HG02642 (cell line): ENCODE measurements at regions not wholly inside any gene's neighbourhood (a gene's known extent, or its start where the extent isn't known, plus 50 kb on each side); places are given as distances from the start of the nearest gene placed in this dataset.

ENCODE experiments used
- ATAC-seq: cut with Tn5 transposase; IDR thresholded peaks from one replicate; pipeline ENCODE4 v1.9.1; 2021; ENCODE audit warnings: mild to moderate bottlenecking; ENCODE audit not compliant: unreplicated experiment, poor library complexity

DNA sequence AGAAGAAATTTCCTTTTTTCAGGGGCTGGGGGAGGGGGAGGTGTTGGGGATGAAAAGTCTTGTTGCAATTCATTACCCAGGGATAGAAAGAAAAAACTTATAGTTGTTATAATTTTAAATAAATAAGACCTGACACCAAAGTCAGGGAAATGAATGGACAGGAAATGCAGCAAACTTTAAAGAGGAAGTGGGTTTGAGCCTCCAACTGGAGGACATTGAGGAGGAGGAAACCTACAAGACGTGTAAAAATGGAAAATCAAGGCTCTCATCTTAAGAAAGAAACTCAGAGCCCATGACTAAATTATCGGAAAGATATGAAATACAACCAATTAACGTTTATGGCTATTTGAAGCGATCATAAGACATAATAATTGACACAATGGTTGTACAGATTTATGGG lies 54.4 kb downstream of the NIBAN1 start:
- ATAC-seq: no peak

DNA sequence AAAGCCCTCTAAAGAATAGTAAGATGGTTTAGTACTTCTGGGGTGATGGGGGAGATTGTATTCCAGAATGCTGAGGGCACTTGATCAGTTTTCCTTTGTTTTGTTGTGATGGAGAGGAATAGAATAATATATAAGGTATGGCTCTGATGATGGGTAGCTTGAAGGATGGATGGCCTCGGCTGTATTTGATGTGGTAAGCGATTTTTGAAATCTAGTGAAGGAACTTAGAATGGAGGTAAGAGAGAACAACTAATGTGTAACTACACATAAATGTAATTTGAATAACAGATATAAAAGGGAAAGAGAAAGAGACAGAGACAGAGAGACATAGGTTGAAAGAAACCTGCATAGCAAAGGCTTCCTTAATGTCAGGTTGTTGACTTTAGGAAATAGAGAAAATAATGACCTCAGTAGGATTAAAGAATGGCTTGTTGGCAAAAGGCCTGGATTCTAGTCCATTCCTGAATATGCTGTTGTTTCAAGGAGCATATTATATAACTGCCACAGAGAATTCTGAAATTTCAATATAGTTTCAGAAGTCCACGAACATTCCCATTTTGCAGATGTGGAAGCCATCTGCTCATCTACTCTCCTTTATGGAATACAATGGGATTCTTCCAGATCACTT lies 58.7 kb downstream of the NIBAN1 start:
- no peak for ATAC-seq

DNA sequence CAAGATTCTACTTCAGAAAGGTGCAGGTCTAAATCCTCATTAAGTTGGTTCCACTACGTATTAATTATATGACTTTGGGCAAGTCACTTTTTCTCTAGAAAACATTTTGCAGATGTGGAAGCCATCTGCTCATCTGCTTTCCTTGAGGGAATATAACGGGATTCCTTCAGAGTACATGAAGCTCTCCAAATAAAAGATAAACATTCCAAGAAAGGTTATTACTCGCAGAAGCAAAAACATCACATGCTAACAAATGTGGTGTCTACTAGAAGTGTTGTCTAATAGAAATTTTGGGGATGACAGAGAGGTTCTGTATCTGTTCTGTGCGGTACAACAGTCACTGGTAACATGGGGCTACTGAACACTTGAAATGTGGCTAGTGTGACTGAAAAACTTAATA lies 60.2 kb downstream of the NIBAN1 start:
- no peak for ATAC-seq

DNA sequence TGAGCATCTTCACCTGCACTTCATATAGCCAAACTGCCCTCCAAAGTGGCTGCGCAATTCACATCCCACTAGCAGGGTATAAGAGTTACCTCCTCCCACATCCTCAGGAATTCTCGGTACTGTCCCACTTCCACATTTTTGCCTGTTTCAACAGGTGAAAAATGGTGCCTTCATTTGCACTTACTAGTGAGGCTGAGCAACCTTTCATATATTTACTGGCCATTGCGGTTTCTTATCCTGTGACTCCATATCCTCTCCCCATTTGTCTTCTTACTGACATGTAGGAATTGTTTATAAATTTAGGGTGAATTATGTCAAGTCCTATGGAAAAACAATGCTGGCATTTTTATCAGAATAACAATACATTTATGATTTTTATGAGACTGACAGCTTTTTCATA lies 61.9 kb downstream of the NIBAN1 start:
- no peak for ATAC-seq

DNA sequence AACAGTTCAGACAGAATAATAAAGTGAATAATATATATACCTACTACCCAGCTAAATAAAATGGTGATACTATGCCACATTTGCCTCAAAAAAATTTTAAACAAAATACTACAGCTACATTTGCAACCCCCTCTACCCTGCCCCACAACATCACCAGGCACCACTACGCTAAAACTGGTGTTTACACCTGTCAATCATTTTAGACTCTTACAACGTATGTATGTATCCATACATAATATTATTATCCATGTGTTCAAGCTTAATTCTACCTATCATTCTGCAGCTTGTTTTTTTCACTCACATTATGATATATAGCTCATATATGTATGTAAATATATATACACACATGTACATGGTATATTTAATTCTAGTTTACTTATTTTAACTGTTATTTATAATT lies 62.5 kb downstream of the NIBAN1 start:
- ATAC-seq: no peak

DNA sequence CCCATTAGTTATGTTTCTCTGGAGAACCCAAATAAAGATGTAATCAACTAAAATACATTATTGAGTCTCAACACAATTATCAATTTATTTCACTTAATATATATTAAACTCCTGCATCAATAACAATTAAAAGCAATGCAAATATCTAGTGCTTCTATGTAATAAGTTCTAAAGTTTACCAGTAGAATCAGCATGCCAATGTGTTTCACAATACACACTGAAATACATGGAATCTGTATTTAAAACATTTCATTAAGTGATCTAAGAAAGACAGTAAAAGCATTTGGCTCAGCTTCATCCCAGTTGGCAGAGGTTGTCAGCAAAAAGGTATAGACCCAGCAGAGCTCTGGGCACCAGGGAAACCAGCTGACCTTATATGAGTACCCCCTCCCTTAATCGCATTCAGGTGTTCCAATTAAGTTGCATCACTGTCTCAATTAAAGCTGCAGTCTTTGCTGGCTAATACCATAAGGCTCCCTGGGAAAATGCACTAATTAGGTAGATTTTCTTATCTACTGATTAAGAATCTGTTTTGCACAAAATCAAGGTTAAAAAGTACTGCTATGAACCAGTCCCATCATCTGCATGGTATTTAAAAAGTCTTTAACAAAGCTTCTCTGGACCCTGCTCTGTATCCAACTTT lies 63.1 kb downstream of the NIBAN1 start:
- no peak for ATAC-seq

DNA sequence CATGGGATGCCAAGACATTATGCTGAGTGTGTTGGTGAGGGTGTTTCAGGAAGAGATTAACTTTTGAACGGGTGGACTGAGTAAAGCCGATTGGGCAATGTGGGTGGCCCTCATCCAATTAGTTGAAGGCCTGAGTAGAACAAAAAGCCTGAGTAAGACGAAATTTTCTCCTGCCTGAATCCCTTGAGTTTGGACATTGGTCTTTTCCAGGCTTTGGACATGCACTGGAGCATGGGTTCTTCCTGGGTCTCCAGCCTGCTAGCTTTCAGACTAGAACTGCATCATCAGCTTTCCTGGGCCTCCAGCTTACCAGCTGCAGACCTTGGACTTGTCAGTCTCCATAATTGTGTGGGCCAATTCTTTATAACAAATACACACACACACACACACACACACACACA lies 63.6 kb downstream of the NIBAN1 start:
- ATAC-seq: no peak

DNA sequence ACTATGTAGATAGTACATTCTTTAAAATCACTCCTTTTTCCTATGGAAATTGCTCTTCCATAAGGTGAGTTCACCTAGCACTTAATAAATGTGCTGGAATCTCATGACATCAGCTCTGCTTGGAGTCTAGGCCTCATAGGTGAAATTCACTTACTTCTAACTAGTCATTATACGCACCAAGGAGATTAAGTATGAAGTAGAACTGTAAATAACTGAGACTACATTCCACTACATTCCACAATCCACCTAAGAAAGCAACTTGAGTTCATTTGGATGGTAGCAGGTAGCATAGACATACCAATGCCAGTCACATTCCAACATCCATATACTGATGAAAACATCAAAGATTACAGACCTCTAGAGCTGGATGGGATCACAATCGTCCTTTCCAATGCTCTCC lies 64.3 kb downstream of the NIBAN1 start:
- ATAC-seq: no peak

DNA sequence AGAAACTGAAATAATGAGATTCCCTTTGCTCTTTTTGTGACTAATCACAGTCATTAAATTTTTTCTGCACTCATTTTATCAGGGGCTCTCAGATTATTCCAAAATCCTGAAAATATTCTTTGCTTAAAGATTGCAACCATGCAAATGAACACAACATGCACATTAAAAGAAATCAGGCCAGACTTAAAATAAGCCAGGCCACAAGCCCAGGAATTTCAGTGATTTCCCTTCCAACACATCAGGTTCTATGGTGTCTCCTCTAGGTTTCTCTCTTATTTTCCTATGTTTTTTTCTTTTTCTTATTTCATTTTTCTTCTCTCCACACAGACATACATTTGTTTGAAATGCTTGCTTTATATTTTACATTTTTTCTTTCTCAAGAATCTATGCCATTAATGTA lies 65.3 kb downstream of the NIBAN1 start:
- ATAC-seq: no peak

DNA sequence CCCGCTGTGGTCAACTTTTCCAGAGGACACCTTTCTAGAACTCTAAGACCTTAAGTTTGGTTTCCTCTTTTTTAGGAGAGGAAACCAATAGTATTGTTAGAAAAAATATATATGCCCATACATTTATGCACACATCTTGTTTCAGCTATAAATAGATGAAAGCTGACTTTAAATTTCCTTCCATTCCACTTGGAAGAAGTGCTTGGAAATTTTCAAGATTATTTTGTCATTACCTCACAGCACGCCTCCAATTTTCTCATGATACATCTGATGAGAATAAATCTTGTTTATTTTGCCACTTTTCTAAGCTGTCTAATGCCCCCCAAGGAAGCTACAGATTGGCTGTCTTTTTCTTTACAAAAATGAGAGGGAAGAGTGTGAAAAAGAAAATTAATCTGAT lies 65.8 kb downstream of the NIBAN1 start:
- ATAC-seq: no peak

DNA sequence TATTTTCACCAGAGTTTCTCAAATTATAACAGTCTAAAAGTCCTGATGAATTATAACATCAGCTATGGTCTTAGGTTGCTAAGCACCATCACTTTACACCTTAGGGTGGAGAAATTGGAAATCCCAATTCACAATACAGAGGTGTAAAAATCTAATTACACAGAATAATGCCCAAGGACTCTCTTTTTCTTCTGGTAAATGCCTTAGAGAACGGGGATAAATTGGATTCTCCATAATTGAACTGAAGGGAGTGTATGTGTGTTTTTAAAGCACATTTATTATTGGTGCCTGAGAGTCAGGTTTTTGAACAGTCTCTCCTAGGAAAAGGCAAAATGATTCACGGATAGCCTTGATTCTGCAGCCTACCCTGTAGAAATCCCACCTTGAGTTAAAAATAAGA lies 66.8 kb downstream of the NIBAN1 start:
- no peak for ATAC-seq

DNA sequence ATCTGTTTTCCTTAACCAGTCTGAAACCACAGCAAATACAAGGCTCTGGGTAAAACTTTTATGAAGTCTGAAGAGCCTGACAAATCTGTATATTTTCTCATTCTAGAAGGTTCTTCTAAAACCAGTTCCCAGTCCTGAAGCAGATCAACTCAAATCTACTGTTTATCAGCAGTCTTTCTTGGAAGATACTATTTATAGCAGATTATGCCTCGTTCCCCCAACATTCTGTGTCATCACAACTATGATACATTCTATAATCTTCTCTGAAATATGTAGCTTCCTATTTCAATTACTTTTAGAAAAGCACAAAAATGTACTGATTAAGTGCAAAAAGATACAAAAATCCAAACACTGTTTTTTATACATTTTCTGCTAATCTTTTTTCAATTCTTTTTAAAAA lies 67.5 kb downstream of the NIBAN1 start:
- ATAC-seq: no peak

DNA sequence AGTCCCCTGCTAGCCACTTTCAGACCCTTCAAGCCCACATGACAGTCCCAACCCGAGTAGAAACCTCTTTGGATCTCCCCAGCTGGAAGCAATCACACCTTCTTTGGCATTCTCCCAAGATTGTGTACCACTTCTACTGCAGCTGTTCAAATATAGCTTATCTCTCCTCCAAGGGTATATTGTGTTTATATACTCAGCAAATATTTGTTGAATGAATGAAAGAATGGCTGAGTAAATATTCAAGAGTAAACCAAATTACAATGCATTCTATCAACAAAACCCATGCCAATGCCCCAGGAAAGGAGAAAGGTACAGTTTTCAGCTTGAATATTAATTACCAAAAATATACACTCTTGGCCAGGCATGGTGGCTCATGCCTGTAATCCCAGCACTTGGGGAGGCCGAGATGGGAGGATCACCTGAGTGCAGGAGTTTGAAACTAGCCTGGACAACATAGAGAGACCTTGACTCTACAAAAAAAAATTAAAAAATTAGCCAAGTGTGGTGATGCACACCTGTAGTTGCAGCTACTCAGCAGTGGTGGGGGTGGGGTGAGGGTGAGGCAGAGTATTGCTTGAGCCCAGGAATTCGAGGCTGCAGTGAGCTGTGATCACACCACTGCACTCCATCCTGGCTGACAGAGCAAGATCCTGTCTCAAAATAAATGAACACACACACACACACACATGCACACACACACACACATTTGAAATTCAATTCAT lies 68.5 kb downstream of the NIBAN1 start:
- ATAC-seq: no peak

DNA sequence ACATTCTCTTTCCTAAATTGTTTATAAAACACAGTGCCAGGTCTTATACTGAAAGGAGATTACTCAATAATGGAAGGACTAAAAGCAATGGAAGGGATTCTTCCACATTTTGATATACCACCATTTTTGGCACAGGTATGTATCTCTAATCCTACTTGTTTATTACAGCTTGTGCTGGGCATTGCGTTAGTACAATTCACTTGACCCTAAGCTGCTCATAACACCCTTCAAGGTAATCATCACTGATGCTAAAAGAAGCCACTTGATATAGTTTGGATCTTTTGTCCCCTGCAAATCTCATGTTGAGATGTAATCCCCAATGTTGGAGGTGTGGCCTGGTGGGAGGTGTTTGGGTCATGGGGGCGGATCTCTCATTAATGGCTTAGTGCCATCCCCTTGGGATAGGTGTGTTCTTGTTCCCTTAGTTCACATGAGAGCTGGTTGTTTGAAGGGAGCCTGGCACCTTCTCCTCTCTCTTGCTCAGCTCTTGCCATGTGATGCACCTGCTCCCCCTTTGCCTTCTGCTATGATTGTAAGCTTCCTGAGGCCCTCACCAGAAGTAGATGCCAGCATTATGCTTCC lies 71.1 kb downstream of the NIBAN1 start:
- ATAC-seq: no peak

DNA sequence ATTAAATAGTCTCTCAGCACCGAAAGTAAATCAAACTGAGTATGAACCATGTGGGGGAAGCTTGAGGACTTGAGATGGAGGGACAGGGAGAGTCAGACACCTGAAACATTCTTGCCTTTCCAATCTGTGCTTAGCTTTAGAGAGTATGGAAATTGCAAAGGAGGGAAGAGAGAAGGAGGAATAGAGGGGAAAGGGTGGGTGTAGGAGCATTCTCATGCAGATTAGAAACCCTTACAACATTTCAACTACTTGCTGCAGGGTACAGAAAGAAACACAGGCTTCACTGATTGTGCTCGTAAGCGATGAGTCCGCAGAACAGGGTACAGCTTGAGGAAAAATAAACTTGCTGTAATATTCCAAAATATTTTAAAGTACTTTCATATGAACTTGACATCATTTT lies 73.8 kb downstream of the NIBAN1 start:
- ATAC-seq: no peak

DNA sequence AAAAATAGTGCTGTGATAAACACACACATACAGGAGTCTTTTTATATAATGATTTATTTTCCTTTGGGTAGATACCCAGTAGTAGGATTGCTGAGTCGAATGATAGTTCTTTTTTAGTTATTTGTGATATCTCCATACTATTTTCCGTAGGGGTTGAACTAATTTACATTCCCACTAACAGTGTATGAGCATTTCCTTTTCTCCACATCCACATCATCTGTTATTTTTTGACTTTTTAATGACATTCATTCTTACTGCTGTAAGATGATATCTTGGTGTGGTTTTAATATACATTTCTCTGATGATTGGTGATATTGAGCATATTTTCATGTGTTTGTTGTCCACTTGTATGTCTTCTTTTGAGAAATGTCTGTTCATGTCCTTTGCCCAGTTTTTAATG lies 78.3 kb downstream of the NIBAN1 start:
- ATAC-seq: no peak

DNA sequence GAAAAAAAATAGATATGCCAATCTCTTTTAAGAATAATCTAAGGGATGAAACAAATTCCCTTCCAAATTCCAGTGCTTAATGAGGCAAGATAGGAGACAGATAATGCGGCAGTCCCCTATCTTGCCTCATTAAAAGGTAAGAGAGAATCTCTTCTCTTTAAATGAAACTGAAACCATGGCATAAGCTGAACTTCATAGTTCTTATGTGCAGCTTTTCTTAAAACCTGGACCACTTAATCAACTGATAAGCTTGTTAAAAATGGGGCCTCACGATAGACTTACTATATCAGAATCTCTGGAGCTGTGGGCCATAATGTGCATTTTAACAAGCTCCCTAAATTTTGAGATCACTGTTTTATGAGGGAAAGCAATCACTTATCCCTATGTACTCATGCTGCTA lies 79.2 kb downstream of the NIBAN1 start:
- no peak for ATAC-seq

DNA sequence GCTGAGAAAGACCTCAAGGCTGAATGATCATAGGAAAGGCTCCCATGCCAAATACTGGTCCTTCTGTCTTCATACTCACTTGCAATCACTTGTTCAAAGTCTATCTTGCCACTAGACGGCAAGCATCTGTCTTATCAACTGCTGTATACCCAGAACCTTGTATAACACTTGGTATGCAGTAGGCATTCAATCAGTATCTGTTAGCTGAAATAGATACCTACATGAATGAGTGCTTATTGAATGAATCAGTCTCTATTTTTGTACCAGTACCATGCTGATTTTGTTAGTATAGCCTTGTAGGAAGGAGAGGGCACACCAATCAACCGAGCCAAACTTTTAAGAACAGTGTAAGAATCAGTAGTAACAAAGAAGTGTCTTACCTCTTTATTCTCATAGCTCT lies 80.6 kb downstream of the NIBAN1 start:
- ATAC-seq: no peak

DNA sequence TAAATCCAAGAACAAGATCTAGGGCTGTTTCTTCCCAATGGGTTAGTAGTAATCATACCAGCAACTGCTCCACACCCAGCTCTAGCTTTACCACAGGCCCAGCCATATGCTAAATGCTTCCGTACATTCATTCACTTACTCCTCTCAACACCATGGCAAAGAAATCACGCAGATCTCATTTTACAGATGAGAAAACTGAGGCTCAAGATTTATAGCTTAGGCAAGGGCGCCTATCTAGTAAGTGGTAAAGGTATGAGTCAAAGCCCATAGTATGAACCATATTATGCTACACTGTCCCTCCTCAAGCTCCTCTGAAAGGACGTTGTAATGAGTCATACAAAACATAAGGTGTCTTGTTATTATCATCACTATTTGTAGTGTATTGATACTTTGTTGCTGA lies 82.2 kb downstream of the NIBAN1 start:
- peak; percentile 80 for ATAC-seq

DNA sequence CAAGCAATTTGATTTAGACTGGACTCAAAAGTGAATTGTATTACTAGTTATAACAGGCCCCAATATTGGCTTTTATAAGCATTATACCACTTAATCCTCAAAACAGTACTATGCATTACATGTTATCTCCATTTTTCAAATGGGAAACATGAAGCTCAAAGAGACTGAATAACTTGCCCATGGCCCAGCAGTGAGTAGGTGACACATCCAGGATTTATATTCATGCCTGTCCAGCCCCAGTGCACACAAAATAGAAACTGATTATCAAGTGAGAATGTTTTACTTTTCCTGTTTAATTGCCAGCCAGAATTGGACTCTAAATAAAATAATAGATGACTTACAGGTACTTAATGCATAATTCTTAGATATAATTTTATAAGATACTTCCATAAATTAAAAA lies 82.9 kb downstream of the NIBAN1 start:
- no peak for ATAC-seq

DNA sequence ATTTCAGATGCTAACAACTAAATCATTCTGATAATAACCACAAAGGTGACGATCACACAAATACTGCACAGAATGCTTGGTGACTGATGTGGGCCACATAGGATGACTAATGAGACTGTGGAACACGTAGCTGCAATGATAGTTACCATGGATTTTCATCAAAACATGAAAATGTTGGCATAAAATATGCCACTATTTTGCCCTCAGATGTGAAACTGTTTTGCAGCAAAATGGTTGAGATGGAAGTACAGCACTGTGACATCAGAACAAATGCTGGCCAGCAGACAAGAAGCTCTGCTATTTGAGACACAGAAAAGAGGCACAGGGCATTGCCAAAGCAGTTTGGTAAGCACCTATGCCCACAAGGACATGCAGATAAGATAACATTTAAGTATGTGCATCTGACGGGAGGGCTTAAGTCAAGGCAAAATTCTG lies 83.8 kb downstream of the NIBAN1 start:
- no peak for ATAC-seq

DNA sequence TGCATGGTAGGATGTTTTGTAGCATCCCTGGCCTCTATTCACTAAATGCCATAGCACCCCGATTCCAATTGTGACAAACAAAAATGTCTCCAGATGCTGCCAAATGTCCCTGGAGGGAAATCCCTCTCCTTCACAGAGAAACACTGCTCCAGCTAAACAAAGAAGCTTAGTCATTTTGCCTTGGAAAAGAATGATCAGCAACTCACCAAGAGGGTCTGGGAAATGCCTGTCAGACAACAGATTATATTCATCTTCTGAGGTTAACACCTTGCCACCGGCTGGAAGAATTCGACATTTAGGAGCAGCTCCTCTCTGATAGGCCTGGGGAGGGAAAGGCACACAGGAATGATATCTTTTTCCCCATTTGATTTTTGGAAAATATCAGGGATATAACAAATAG lies 84.4 kb downstream of the NIBAN1 start:
- ATAC-seq: no peak
